Esophagus muscularis mucosa (tissue), 4 donors: ENCODE measurements at regions not wholly inside any gene's neighbourhood (a gene's known extent, or its start where the extent isn't known, plus 50 kb on each side); places are given as distances from the start of the nearest gene placed in this dataset.

Experiments used
- DNase-seq: peaks from one replicate; pipeline ENCODE4 v3.0.0-alpha.2; 2017; ENCODE audit errors: extremely low spot score
- H3K27ac ChIP-seq, 4 donors: fragments of 200-600 bp; sonication (generic); replicated peaks in 1 of 4; 1 replicate in 3 of 4; 2 replicates in 1 of 4; pipeline ENCODE4 v1.5.1; 2016 to 2019; ENCODE audit warnings: mild to moderate bottlenecking in 1 of 4
- H3K27me3 ChIP-seq, 4 donors: fragments of 200-600 bp; sonication (generic); one replicate each; pipeline versions ENCODE4 v1.5.1 to v1.6.0; 2016 to 2019
- H3K36me3 ChIP-seq, 4 donors: fragments of 200-600 bp; sonication (generic); one replicate each; pipeline ENCODE4 v1.5.1; 2016 to 2019
- H3K4me1 ChIP-seq, 4 donors: fragments of 200-600 bp; sonication (generic); one replicate each; pipeline ENCODE4 v1.5.1; 2016 to 2019
- H3K4me3 ChIP-seq, 4 donors: fragments of 200-600 bp; sonication (generic); 1 replicate in 2 of 4; 2 replicates in 2 of 4; pipeline ENCODE4 v1.5.1; 2016 to 2019; ENCODE audit warnings: mild to moderate bottlenecking in 4 of 4, moderate library complexity in 1 of 4
- H3K9me3 ChIP-seq, 4 donors: fragments of 200-600 bp; sonication (generic); 1 replicate in 3 of 4; 2 replicates in 1 of 4; pipeline ENCODE4 v1.5.1; 2016 to 2019
- CTCF ChIP-seq, 3 experiments: fragments of 200-600 bp in 2 of 3; fragments of 450-650 bp in 1 of 3; sonication (generic) in 2 of 3; IDR thresholded peaks; one replicate each; pipeline ENCODE4 v1.5.1; 2017 to 2019; ENCODE audit warnings: antibody characterized with exemption in 3 of 3, mild to moderate bottlenecking in 2 of 3, moderate library complexity in 1 of 3
- EP300 ChIP-seq: sonication (generic); formaldehyde crosslinking; IDR thresholded peaks from one replicate; pipeline ENCODE4 v1.6.1; 2017; ENCODE audit warnings: antibody characterized with exemption
- POLR2A ChIP-seq: fragments of 450-650 bp; IDR thresholded peaks from one replicate; pipeline ENCODE4 v1.6.1; 2017; ENCODE audit warnings: antibody characterized with exemption, moderate library complexity, mild to moderate bottlenecking, low read depth
- POLR2AphosphoS5 ChIP-seq, 2 donors: sonication (generic); formaldehyde crosslinking; IDR thresholded peaks; one replicate each; pipeline ENCODE4 v1.6.1; 2017; ENCODE audit warnings: antibody characterized with exemption in 2 of 2
- WGBS: methylation state at CpG from one replicate; pipeline ENCODE4 v1.1.5; 2018; 5-methylcytosine and 5-hydroxymethylcytosine counted together
- intact Hi-C: fragments of 100-400 bp; cut with DNase I; formaldehyde crosslinking; loops from one replicate; pipeline ENCODE4 v1.15.1; 2023

GRCh38 chr16:87234601-87235000 lies 82.6 kb downstream of the C16orf95 start:
- H3K4me3 ChIP-seq: no peak overlapping the region
- intact Hi-C loops: no loop called here
- TF ChIP-seq EP300 (no peak), CTCF (IDR thresholded peaks at IDR 0.05) (no peak), POLR2A (no peak)
- no peak for DNase-seq
- H3K27ac ChIP-seq: no peak overlapping the region
- no peaks in the 10 kb centered on the region for H3K36me3 ChIP-seq
- peaks cover 0 to 26% (median 0%) of the 10 kb centered on the region in 4 donors for H3K27me3 ChIP-seq
- H3K9me3 ChIP-seq: peaks cover 0 to 15% (median 5%) of the 10 kb centered on the region in 4 donors
- WGBS: 51% methylated on average over 8 of the region's 8 CpGs
- H3K4me1 ChIP-seq: no peaks in the 10 kb centered on the region

GRCh38 chr16:87235810-87236515 lies 81.2 kb downstream of the C16orf95 start:
- H3K27ac ChIP-seq: no peak overlapping the region
- no peaks in the 10 kb centered on the region for H3K4me1 ChIP-seq
- 81% methylated on average over 12 of the region's 15 CpGs for WGBS
- DNase-seq: no peak
- intact Hi-C loops: no loop called here
- peaks cover 0 to 26% (median 0%) of the 10 kb centered on the region in 4 donors for H3K27me3 ChIP-seq
- H3K4me3 ChIP-seq: no peak overlapping the region
- TF ChIP-seq POLR2A (no peak), CTCF (IDR thresholded peaks at IDR 0.05) (no peak), EP300 (no peak), POLR2AphosphoS5 (IDR thresholded peaks at IDR 0.05) (no peak)
- peaks cover 0 to 15% (median 5%) of the 10 kb centered on the region in 4 donors for H3K9me3 ChIP-seq
- no peaks in the 10 kb centered on the region for H3K36me3 ChIP-seq

- no peak for DNase-seq
- H3K36me3 ChIP-seq: no peaks in the 10 kb centered on the region
- H3K4me3 ChIP-seq: no peak overlapping the region
- peaks cover 0 to 11% (median 5%) of the 10 kb centered on the region in 4 donors for H3K9me3 ChIP-seq
- TF ChIP-seq POLR2AphosphoS5 (IDR thresholded peaks at IDR 0.05) (no peak), CTCF (IDR thresholded peaks at IDR 0.05) (no peak), EP300 (no peak), POLR2A (no peak)
- 89% methylated on average over 10 of the region's 13 CpGs for WGBS
- H3K27me3 ChIP-seq: peaks cover 0 to 29% (median 0%) of the 10 kb centered on the region in 4 donors
- H3K27ac ChIP-seq: no peak overlapping the region
- intact Hi-C loops: no loop called here
- H3K4me1 ChIP-seq: no peaks in the 10 kb centered on the region
These were observed 80.6 kb downstream of the C16orf95 start for GRCh38 chr16:87236516-87237115.

DNA sequence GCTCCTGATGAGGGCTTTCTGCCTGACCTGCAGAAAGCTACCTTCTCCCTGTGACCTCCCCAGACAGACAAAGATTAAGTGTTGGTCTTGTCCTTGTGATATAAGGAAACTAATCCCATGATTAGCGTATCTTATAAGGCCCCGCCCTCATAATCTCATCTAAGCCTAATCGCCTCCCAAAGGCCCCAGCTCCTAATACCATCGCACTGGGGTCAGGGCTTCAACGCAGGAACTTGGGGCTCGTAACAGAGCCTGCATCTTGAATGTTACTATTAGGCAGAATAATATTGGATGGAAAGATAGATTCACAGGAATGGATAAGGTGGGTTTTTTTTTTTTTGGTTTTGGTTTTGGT lies 78.9 kb downstream of the C16orf95 start:
- no peak overlapping the region for H3K4me3 ChIP-seq
- no peaks in the 10 kb centered on the region for H3K4me1 ChIP-seq
- H3K27me3 ChIP-seq: peaks cover 0 to 36% (median 0%) of the 10 kb centered on the region in 4 donors
- TF ChIP-seq EP300 (no peak), POLR2AphosphoS5 (IDR thresholded peaks at IDR 0.05) (no peak), POLR2A (no peak), CTCF (IDR thresholded peaks at IDR 0.05) (no peak)
- no peaks in the 10 kb centered on the region for H3K36me3 ChIP-seq
- intact Hi-C loops: no loop called here
- 99% methylated on average over 6 of the region's 6 CpGs for WGBS
- no peak for DNase-seq
- H3K27ac ChIP-seq: no peak overlapping the region
- no peaks in the 10 kb centered on the region for H3K9me3 ChIP-seq
